IPS-18a (cell line): ENCODE measurements at regions not wholly inside any gene's neighbourhood (a gene's known extent, or its start where the extent isn't known, plus 50 kb on each side); places are given as distances from the start of the nearest gene placed in this dataset.
"Not testable (repeated sequence)": the region's sequence is repeated elsewhere in the genome, so short reads cannot be mapped to it uniquely, and the experiment has no call there.

Experiments used
- H3K27ac ChIP-seq: one replicate; pipeline ENCODE4 v1.5.1; 2013; ENCODE audit warnings: low read length
- H3K27me3 ChIP-seq: one replicate; pipeline ENCODE4 v1.6.1; 2013; ENCODE audit warnings: mild to moderate bottlenecking, low read length; ENCODE audit not compliant: control insufficient read depth, insufficient read depth
- H3K36me3 ChIP-seq: one replicate; pipeline ENCODE4 v1.6.1; 2013; ENCODE audit warnings: low read depth, low read length; ENCODE audit not compliant: control insufficient read depth
- H3K4me1 ChIP-seq: one replicate; pipeline ENCODE4 v1.6.1; 2013; ENCODE audit warnings: low read depth, low read length; ENCODE audit not compliant: control insufficient read depth
- H3K4me3 ChIP-seq: one replicate; pipeline ENCODE4 v1.5.1; 2013; ENCODE audit warnings: low read length
- H3K9ac ChIP-seq: one replicate; pipeline ENCODE4 v1.6.1; 2013; ENCODE audit warnings: mild to moderate bottlenecking, low read length, moderate library complexity
- H3K9me3 ChIP-seq: one replicate; pipeline ENCODE4 v1.6.1; 2013; ENCODE audit warnings: low read depth, low read length; ENCODE audit not compliant: control insufficient read depth

GRCh38 chr22:26967282-26967681, 309.9 kb downstream of the MIAT start:
- H3K27ac ChIP-seq: no peak overlapping the region
- H3K4me1 ChIP-seq: peaks cover under 1% of the 10 kb centered on the region
- no peak overlapping the region for H3K9ac ChIP-seq
- no peaks in the 10 kb centered on the region for H3K9me3 ChIP-seq
- no peaks in the 10 kb centered on the region for H3K27me3 ChIP-seq
- H3K36me3 ChIP-seq: no peaks in the 10 kb centered on the region
- H3K4me3 ChIP-seq: no peak overlapping the region

DNA sequence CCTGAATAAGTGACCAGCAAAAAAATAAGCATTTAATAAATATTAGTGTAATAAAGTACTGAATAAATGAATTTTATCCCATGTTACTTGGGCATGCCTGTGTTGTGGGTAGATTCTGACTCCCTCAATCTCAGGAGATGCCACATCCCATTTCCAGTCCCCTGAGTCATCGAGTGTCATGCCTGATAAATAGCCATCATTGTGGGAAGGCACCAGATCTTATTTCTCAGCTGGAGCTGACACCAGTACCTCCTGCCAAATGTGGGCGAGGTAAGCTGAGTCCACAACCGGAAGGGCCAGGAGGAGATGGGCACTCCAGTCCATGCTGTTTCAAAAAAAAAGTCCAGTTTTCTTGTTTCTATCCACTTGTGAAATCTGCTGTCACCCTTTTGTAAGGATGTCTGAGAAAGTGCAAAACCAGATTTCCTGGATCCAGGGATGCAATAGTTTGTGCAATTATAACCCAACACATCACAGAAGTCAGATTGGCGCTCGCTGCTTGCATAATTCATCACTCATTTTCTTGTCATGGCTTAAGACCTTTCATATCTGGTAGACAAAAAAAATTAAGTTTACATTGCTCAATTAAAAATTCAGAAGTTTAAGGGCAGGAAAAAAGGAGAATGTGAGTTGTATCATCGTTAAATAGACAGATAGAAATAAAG, 311.6 kb downstream of the MIAT start:
- Histone ChIP-seq H3K9me3 (no peaks in the 10 kb centered on the region), H3K4me3 (no peak overlapping the region), H3K27ac (no peak overlapping the region), H3K27me3 (no peaks in the 10 kb centered on the region), H3K36me3 (no peaks in the 10 kb centered on the region), H3K9ac (no peak overlapping the region), H3K4me1 (no peaks in the 10 kb centered on the region)

DNA sequence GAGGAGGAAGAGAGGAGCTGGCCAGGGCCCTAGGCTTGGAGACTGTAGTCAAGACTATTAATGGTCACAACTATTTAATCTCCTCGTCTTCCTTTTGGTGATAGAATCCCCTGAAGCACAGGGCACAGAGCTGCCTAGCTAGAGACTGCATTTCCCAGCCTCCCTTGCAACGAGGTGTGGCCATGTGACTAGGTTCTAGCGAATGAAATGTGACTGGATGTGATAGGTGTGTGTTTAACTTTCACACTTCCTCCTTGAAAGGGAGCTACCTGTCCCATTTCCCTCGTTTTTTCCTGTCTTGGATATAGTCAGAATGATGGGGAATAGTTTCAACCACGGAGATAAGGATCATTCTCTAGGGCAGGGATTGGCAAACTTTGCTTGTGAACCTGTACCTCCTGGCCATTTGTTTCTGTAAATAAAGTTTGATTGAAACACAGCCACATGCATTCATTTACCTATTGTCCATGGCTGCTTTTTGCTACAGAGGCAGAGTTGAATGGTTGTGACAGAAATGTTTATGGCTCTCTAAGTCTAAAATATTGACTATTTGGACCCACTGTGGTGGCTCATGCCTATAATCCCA, 313.5 kb downstream of the MIAT start:
- Histone ChIP-seq H3K27me3 (no peaks in the 10 kb centered on the region), H3K36me3 (no peaks in the 10 kb centered on the region), H3K4me1 (no peaks in the 10 kb centered on the region), H3K9me3 (no peaks in the 10 kb centered on the region), H3K27ac (no peak overlapping the region), H3K9ac (no peak overlapping the region), H3K4me3 (no peak overlapping the region)

GRCh38 chr22:26972286-26972685, 314.9 kb downstream of the MIAT start:
- Histone ChIP-seq H3K36me3 (no peaks in the 10 kb centered on the region), H3K9ac (no peak overlapping the region), H3K27ac (no peak overlapping the region), H3K9me3 (no peaks in the 10 kb centered on the region), H3K27me3 (no peaks in the 10 kb centered on the region), H3K4me1 (no peaks in the 10 kb centered on the region), H3K4me3 (no peak overlapping the region)

DNA sequence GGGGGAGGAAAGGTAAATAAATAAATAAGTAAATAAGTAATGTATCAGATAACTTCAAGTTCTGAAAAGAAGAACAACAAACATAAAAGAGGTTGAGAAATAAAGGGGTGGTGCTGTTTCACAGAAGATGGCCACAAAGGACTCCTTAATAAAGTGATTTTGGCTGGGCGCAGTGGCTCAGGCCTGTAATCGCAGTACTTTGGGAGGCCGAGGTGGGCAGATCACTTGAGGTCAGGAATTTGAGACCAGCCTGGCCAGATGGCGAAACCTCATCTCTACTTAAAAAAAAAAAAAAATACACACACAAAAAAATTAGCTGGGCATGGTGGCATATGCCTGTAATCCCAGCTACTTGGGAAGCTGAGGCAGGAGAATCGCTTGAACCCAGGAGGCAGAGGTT, 315.5 kb downstream of the MIAT start:
- H3K9ac ChIP-seq, H3K4me3 ChIP-seq, H3K9me3 ChIP-seq, H3K36me3 ChIP-seq, H3K27me3 ChIP-seq, H3K27ac ChIP-seq, H3K4me1 ChIP-seq: not testable (repeated sequence)

GRCh38 chr22:26974034-26974433, 316.6 kb downstream of the MIAT start:
- H3K36me3 ChIP-seq: no peaks in the 10 kb centered on the region
- no peak overlapping the region for H3K4me3 ChIP-seq
- H3K27ac ChIP-seq: no peak overlapping the region
- no peaks in the 10 kb centered on the region for H3K4me1 ChIP-seq
- H3K9me3 ChIP-seq: no peaks in the 10 kb centered on the region
- H3K27me3 ChIP-seq: no peaks in the 10 kb centered on the region
- H3K9ac ChIP-seq: no peak overlapping the region

DNA sequence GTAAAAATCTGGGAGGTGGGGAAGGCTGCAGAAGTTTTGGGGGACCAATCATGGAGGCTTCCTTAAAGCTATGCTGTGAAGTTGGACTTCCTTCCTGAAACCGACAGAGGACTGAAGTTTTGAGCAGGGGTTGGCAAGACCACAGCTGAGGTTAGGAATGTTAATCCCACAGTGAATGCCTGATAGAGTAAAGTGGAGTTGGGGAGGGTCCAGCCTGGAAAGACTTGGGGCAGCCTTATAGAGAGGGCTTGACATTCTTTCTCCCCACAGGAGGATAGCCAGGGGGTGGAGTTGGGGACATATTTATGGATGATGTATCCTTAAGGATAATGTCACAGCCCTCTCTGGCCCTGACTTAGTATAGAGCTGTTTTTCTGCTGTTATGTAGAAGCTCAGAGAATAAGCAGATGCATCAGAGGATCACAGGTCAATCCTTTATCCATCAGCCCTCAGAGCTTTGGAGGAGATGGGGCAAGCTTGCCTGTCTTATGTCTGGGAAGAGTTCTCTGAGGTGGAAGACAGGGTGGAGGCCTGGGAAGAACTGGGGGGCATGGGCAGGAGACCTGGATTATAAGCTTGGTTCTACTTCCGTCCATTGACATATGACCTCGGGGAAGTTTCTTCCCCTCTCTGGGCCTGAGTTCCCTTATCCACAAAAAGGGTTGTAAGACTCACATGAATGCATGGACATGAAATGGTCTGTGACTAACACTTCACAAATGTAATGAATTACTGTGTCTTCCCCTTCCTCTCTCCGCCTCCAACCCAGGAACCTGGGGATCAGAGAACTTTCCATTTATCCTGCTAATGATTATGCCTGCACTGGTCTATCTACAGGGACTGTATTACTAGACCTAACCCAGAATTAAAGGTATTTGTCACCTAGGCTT, 317.8 kb downstream of the MIAT start:
- Histone ChIP-seq H3K4me3 (no peak overlapping the region), H3K27me3 (no peaks in the 10 kb centered on the region), H3K9ac (no peak overlapping the region)

GRCh38 chr22:26975865-26976264, 318.5 kb downstream of the MIAT start:
- Histone ChIP-seq H3K36me3 (no peaks in the 10 kb centered on the region), H3K9me3 (no peaks in the 10 kb centered on the region), H3K4me3 (no peak overlapping the region), H3K27me3 (no peaks in the 10 kb centered on the region), H3K9ac (no peak overlapping the region), H3K4me1 (no peaks in the 10 kb centered on the region), H3K27ac (no peak overlapping the region)

More for the DNA sequence above, 317.8 kb downstream of the MIAT start:
- Histone ChIP-seq H3K9me3 (no peaks in the 10 kb centered on the region), H3K4me1 (no peaks in the 10 kb centered on the region), H3K27ac (no peak overlapping the region), H3K36me3 (no peaks in the 10 kb centered on the region)

DNA sequence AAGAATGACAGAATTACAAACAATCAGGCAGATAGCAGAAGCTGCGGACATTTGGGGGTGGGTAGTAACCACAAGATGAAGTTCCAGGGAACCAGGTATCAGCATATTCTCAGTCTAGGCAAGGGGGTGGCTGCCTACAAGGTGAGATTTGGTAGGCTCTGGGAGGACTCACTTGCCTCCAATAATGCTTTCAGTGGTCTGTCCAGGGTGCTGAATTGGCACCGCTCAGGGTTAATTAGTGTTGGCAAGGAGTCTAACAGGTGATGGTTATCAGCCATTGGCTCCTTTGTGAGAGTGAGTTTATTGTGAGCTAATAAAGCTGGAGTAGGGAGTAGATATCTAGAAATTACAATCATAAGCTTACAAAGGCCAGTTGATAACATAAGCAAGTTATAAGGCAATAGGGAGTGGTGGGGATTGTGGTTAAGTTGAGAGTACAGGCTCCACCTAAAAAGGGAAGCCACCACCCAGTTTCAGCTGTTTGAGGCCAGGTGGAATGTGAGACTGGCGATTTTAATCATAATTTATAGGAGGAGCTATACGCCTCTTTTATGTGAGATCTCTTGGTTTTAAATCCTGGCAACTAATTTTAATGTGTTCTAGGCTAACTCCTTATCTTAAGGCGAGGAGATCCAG, 320.5 kb downstream of the MIAT start:
- Histone ChIP-seq H3K4me3 (no peak overlapping the region), H3K9me3 (no peaks in the 10 kb centered on the region), H3K27ac (no peak overlapping the region), H3K4me1 (no peaks in the 10 kb centered on the region), H3K27me3 (no peaks in the 10 kb centered on the region), H3K9ac (no peak overlapping the region), H3K36me3 (no peaks in the 10 kb centered on the region)

DNA sequence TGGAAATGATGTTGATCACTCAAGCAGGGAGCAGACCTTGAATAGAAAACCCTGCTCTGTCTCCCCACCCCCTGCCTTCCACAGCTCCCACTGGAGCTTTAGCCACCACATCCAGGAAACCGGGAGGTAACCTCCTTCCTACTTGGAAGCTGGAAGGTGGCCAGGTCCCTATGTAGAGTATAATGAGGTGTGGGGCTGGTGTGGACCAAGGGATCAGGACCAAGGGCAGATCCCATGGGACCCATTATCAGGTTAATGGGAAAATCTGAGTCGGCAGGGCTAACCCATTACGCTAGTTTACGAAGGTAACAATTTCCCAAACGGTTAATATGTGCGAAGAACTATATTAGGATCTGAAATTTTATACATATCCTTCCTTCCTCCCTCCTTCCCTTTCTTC, 321.9 kb downstream of the MIAT start:
- Histone ChIP-seq H3K4me1 (no peaks in the 10 kb centered on the region), H3K27ac (no peak overlapping the region), H3K9ac (no peak overlapping the region), H3K9me3 (no peaks in the 10 kb centered on the region), H3K27me3 (no peaks in the 10 kb centered on the region), H3K36me3 (no peaks in the 10 kb centered on the region), H3K4me3 (no peak overlapping the region)

DNA sequence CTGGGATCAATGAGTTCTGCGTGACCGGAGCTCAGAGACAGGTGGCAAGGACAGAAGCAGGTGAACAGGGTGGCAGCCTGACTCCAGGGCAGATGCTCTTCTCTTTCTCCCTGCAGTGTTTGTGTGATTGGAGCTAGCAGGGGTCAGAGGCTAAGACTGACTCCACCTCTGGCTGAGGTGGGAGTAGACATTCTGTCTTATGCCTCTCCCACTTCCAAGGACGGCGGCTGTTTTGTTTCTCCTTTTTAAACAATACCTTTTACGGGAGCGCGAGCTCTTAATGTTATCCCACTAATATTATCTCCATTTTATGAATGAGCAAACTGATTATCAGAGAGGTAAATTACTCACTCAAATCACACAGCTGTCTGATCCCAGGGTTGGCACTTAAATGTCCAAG, 323.7 kb downstream of the MIAT start:
- H3K4me1 ChIP-seq: peaks cover 7% of the 10 kb centered on the region
- no peak overlapping the region for H3K9ac ChIP-seq
- H3K27me3 ChIP-seq: no peaks in the 10 kb centered on the region
- H3K9me3 ChIP-seq: no peaks in the 10 kb centered on the region
- H3K27ac ChIP-seq: no peak overlapping the region
- no peak overlapping the region for H3K4me3 ChIP-seq
- no peaks in the 10 kb centered on the region for H3K36me3 ChIP-seq
